Fibroblast of skin of right quadriceps (primary cell): ENCODE measurements at regions not wholly inside any gene's neighbourhood (a gene's known extent, or its start where the extent isn't known, plus 50 kb on each side); places are given as distances from the start of the nearest gene placed in this dataset.
"Not testable (repeated sequence)": the region's sequence is repeated elsewhere in the genome, so short reads cannot be mapped to it uniquely, and the experiment has no call there.

Source experiments
- DNase-seq: peaks from one replicate; pipeline ENCODE4 v3.0.0-alpha.2; 2013

DNA sequence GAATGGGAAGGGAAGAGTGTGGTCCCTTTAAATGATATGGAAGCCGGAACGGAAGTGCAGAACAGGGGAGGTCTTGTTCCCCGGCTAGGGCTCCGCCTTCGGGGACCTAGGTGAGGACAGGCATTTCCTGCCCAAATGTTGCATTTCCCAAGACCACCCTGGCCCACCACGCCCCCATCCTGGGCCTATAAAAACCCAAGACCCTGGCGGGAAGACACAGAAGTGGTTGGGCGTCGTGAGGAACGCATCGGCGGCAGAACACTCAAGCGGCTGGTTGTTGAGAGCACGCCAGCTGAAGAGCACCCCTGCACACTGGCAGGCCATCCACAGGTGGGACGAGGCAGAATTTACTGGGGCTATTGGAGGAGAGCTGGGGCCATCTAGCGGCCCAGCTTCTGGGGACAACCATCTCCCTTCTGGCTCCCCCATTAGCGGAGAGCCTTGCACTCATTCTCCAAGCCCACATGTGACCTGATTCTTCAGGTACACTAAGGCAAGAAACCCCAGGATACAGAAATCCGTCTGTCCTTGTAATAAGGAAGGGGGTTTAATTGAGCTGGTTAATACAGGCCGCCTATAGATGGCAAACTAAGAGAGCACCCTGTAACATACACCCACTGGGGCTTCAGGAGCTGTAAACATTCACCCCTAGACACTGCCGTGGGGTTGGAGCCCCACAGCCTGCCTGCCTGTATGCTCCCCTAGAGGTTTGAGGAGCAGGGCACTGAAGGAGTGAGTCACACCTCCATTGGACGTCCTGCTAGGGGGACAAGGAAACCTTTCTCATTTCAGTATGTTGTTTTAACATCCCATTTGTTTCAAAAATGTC is 1327.9 kb downstream of the BRINP3 start:
- no peak for DNase-seq

DNA sequence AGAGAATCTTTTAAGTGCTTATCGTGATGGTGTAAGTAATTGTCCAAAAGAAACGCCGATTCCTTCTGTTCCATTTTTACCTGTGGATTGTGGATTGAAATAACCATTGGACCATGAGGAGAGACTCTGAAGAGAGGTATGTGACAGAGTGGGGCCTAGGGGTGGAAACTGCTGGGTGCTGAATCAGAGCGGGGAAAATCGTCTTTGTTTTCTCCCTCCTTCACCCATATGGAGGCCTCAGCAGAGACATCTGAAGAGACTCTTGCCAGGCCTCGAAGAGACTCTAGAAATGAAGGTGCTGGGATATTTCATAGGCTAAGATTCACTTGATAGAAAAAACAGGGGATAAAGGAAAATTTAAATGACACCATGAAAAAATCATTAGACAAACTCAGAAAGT is 1327.0 kb downstream of the BRINP3 start:
- DNase-seq: no peak

DNA sequence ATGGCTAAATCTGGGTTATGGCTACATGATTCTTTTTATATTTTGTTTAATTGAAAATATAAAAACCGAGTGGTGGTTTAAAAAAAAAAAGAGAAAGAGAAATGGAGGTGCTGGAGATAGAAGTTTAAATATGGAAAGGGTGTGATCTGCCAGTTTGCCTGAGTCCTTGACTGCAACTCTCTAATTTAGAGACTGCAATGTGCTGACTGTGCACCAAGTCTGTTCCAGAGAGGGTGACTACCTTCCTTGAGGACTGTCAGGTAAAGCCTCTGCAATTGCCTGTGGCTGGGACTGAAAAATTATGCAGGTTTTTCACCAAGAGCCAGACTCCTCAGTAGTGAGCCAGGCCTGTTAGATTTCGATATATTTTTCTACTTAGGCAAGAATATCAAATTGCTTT is 1326.3 kb downstream of the BRINP3 start:
- no peak for DNase-seq

DNA sequence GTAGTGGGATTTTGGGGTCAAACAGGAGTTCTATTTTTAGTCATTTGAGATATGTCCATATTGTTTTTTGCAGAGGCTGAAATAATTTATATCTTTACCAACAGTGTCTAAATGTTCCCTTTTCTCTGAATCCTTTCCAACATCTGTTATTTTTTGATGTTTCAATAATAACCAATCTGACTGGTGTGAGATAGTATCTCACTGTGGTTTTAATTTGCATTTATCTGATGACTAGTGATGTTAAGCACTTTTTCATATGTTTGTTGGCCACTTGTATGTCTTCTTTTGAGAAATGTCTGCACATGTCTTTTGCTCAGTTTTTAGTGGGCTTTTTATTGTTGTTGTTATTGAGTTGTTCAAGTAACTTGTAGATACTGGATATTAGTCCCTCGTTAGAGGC is 1325.0 kb downstream of the BRINP3 start:
- DNase-seq: no peak

DNA sequence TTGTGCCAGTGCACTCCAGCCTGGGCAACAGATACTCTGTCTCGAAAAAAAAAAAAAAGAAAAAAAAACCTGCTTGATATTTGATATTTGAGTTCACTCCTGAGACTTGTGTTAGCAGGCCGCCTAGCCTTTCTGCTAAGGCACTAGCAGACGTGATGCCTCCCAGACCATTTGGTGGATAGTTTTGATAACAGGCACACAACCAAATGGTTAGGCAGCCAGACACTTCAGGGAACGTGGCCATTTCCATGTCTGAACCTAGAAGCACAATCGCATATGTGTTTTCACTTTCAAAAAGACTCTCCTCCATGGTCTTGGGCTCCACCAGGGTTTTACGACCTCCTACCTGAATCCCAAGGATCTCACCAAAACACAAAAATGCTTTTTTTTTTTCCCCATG is 1319.5 kb downstream of the BRINP3 start:
- no peak for DNase-seq

DNA sequence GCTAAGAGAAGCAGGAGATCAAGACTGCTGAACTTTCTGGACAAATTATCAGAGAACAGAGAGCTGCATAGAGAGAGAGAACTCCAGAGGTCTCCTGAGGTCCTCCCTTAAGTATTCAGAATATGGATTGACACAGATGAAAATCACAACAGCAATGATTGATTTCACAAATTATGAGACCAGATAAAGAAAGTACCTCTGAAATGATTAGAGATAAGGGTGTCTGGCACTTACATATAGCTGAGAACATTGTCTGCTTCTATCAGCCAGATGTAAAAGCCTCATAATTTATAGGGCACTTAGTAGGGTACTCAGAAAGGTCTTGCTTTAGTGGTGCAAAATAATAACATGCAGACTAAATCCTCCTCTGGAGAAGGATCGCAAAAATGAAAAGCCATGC is 1301.8 kb downstream of the BRINP3 start:
- DNase-seq: no peak

DNA sequence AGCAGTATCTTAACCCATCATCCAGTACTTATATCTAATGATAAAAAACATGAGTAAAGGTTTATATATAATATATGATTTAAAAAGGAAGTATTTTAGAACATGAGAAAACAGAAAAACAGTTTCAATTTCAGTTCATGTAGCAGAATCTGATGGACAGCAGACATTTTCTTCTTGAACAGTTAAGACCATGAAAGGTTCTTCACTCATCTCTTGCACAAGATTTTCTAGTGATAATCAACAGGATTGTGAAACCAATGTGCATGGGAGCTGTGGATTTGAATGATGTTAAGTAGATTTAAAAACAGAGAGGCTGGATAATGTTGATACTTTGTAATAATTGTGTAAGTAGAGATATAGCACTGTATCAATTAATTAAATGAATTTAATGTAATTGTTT is 1297.6 kb downstream of the BRINP3 start:
- no peak for DNase-seq

DNA sequence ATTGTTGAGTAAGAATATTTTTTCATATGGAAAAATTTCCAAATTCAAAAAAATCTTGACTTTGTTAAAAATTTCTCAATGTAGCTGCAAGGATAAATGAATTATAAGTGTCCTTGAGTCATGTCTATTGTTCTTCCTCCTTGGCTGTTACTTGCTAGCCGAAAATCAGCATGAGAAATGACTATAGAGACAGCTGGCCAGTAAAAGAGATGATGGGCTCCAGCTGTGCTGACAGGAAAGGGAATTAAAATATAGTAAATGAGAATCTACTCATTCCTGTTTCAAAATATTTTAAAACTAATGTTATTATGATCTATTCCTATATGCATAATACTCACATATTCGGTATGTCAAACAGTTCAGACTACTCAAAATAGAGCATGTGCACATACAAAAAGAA is 1292.6 kb downstream of the BRINP3 start:
- DNase-seq: no peak

DNA sequence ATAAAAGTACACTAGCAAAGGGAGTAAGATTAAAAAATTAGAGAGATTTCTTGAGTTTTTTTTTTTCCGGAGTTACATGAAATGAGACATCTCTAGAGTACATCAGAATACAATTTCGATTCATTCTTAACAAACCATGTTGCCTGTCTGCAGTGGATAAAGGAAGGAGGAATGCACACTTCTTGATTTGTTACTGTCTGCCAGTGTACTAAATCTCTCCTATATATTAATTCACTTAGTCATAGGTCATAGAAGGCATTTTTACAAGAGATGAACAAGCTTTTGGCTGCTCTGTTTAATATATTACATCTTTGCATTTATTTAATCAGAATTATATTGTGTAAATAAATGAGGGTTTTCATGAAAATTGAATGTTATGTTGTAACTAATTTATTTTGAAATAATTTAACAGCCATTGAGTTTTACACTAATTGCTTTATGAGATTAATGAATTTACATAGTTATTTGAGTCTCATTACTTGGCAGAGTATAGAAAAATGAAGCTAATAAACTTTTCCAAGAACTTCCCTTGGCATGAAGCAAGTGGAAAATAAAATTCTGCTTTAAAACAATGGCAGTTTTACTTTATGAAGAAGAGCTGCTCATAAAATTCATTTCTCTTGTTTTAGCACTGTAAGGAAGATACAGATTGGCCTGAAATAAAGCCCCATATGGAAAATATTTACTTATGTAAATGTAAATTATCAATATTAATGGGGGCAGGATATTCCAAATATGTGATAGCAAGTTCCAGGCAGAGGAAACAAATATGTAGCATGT is 1284.7 kb downstream of the BRINP3 start:
- DNase-seq: no peak

DNA sequence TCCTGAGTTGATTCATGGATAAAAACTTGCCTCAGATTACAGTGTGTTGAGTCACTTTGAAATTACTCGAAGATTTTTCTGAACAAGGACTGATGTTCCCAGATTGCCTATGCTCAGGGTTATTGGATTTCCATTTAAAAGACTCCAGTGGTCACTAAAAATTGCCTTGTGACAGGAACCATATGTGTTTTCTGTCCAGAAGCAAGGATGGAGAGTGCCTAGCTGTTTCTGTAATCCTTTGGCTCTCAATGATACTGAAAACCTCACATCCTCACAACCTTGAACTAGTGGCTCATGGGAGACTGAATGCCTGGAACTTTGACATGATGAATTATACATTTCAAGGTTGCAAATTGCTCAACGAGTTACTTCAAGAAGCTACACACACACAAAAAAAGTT is 1271.8 kb downstream of the BRINP3 start:
- peak; percentile 0 for DNase-seq

DNA sequence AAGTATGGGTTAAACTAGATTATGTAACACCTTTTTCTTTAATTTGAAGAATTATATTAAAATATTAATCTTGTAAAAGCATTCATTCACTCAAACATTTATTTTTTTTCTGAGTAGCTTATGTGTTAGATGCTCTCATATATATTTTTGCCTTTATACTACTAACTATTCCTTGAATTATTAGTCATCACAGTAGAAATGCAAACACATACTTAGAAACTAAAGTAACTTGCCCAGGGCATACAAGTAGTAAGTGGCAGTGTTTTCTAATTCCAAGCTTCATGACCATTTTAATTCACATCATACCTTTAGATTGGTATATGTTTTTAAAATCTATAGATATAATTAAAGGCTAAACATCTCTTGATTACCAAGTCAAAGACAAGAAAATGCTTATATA is 1271.0 kb downstream of the BRINP3 start:
- DNase-seq: no peak

DNA sequence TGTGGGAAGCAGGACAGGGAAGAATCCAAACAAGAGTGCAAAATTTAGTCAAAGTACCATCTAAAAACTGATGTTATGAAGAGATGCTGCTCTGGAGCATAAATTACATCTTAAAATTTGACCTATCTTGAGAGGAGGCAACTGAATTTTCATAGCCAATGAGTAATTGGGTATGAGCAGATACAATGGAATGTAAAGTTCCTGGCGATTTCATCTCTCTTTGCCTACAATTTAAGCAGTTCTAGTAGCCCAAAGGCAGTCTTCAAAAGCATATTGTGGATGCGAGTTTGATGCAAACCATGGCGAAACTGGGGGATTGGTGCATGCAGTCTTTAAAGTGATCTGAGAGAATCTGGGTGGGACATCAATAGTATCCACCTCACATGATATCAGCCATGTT is 1265.9 kb downstream of the BRINP3 start:
- peak; percentile 35 for DNase-seq

DNA sequence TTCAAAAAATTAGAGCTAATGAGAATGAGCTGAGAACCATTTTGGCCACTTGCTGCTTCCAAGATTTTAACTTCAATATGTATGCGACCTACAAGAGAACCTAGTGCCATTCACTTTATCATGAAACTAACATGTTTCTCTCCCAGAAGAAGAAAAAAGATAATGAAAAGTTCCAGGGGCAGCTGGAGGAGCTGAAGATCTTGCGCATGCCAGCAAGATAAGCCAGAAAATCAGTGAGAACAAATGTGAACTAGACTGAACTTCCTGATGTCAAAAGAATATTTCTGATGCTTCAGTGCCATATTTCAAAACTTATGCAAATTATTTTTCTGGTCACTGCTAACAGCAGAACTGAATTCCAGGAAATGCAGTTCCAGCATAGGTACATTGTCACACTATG is 1265.1 kb downstream of the BRINP3 start:
- DNase-seq: no peak

DNA sequence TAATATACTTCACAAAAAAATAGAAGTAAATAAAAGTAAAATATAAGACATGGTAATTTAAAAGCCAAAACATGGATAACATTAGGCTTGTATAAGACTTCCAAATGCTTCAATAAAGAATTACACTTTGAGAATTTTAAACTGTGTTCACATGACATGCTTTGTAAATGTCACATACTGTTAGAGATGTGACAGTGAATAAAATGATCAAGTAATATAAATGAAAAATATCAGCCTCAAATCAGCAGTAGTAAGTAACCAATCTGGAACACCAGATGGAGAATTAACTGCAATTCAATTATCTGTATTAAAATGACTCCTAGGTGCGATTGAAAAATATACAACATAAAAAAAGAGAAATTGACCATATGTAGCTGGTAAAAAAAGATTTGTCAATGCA is 1260.8 kb downstream of the BRINP3 start:
- DNase-seq: no peak

DNA sequence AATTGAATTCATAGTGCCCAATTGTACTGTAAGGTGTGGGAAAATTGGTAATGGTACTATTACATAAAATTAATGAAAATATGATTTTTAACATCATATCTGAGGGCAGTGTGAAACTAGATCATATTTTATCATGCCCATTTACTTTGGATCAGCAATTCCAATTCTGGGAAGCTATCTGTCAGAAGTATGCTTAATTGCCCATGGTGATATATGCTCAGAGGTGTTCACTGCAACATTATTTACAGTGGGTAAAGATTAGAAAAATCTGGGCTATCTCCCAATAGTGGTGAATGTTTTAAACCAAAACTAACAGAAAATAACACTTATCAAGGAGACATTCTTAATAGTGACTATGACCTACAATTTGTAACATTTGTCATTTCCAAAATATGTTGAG is 1260.0 kb downstream of the BRINP3 start:
- no peak for DNase-seq

DNA sequence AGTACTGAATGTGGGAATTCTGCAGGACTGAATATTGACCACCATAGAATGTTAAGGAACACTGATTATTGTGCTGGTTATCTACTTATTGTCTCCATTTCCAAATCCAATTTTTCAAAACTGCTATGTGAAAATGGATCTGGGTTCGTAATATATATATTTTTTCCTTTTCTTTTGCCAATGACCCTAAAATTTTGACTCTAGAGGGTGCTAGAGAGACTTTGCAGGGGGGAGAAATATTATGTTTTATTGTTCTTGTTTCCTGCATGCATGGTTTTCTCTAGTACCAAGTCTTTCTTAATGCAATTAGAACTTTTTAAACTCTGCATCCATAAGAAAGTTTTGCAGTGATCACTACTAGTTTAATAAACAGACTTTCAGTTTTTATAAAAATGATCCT is 1256.9 kb downstream of the BRINP3 start:
- no peak for DNase-seq

DNA sequence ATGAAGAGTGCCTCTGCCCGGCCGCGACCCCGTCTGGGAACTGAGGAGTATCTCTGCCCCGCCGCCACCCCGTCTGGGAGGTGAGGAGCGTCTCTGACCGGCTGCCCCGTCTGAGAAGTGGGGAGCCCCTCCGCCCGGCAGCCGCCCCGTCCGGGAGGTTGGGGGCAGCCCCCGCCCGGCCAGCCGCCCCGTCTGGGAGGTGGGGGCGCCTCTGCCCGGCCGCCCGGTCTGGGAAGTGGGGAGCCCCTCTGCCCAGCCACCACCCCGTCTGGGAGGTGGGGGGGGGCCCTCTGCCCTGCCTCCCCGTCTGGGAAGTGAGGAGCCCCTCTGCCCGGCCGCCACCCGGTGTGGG is 1251.9 kb downstream of the BRINP3 start:
- DNase-seq: not testable (repeated sequence)

DNA sequence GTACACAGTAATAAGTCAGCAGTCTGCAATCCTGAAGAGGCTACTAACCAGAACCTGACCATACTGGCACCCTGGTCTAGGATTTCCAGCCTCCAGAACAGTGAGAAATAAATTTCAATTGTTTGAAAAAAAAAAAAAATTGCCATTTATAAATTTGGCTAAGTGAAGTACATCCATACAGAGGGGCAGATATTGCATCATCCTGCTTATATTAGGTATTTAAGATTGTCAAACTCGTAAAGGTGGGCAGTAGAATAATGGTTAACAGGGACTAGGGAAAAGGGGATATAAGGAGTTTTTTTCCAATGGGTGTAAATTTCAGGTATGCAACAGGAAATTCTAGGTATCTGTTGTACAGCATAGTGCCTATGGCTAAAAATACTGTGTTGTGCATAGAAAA is 1250.9 kb downstream of the BRINP3 start:
- DNase-seq: no peak

DNA sequence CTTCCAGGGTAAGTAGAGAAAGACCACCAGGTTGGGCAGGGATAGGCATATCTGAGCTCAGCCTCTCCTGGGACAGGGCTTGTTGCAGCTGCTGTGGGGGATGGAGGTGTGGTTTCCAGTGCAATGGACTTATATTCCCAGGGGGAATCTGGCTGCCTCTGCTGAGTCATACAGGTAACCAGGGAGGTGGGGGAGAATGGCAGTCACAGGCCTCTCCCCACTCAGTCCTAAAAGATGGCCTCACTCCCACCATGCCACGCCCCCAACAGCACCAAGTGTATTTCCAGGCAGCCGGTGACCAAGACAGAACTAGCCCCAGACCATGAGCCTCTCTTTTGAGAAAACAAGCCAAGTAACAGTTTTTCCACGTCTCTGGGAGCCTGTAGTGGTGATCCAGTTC is 1240.7 kb downstream of the BRINP3 start:
- no peak for DNase-seq

DNA sequence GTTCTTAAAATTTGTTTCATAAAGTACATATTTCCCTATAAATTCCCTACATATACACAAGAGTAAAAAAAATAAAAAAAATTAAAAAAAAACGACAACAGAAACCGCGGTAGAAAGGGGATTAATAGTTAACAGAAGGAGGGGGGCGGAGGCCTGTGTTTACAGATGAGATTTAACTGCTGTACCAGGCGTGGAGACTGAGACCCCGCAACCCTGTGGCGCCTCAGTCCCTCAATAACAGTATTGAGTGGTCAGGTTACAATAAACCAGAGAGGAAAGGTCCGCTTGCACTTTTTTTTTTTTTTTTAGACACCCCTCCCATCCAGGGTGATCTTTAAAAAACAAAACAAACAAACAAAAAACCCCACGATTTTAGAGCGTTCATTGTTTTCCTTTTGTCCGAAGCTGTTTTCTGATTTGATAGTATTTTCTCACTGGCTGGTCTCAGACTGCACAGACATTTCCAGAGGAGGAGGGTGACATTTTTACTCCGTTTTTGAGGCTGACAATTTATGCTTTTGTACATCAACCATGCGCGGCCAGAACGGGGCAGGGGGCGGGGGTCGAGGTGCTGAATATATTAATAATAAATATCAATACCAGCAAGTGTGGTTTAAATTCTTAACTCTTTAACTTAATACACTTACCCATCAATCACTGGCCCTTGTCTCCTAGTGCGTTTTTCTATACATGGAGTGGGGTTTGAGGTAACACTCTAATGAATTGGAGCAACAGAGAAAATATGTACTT is 1223.9 kb downstream of the BRINP3 start:
- no peak for DNase-seq

DNA sequence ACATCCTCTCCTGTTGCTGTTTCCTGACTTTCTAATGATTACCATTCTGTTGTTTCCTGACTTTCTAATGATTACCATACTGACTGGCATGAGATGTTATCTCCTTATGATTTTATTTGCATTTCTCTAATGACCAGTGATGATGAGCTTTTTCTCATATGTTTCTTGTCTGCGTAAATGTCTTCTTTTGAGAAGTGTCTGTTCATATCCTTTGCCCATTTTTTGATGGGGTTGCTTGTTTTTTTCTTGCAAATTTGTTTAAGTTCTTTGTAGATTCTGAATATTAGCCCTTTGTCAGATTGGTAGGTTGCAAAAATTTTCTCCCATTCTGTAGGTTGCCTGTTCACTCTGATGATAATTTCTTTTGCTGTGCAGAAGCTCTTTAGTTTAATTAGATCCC is 1216.5 kb downstream of the BRINP3 start:
- not testable (repeated sequence) for DNase-seq

DNA sequence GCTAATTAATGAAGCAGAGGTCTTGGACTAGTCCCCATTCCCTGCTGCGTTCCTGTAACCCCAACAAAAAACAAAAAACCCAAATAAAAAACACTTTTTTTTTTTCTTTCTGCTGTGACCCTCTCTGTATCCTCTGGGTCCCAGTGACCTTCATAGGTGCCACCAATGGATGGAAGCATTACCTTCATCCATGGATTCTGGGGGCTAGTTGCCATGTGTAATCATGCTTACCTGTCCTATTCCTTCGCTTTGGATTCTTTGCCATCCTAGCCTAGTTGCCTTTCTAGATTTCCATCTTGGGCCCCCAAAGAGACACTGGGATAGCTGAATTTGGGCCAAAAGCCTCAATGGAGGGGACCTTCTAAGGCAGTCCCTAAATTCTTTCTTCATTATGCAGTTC is 1208.7 kb downstream of the BRINP3 start:
- DNase-seq: no peak

DNA sequence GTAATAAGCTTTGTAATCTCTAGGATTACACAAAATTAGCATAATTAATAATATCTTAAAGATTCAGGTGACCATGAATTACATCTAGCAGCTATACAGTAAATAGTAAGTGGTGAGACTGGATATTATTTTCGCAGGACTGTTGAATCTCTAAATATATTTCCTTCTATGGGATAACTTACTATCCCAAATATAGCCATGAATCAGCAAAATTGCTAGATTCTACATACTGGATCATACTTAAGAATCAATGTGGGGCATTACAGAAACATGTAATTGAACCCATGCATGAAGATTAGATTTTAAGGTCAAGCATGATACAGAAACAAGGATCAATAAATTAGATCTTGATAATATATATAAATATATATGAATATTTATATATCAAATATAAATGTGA is 1203.4 kb downstream of the BRINP3 start:
- no peak for DNase-seq

DNA sequence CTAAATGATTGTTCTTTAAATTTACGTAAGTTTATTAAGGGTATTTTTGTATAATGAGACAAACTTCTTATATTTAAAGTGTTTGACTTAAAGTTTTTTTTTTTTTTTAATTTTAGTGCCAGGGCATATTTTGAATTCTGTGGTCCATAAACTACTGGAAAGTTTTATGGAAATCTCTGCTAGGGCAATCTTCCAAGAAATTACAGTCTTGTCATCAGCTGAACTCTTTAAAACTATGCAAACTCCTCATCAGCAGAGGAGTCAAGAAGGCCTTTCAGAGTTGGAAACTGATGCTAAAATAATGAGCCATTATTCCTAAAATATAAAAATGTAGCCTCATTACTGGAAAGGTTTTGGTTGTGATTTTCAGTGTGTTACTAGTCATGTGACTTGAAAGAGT is 1201.9 kb downstream of the BRINP3 start:
- peak; percentile 62 for DNase-seq
